Esophagus muscularis mucosa (tissue), 4 donors: ENCODE measurements at regions not wholly inside any gene's neighbourhood (a gene's known extent, or its start where the extent isn't known, plus 50 kb on each side); places are given as distances from the start of the nearest gene placed in this dataset.

Experiments used
- DNase-seq: peaks from one replicate; pipeline ENCODE4 v3.0.0-alpha.2; 2017; ENCODE audit errors: extremely low spot score
- H3K27ac ChIP-seq, 4 donors: fragments of 200-600 bp; sonication (generic); replicated peaks in 1 of 4; 1 replicate in 3 of 4; 2 replicates in 1 of 4; pipeline ENCODE4 v1.5.1; 2016 to 2019; ENCODE audit warnings: mild to moderate bottlenecking in 1 of 4
- H3K27me3 ChIP-seq, 4 donors: fragments of 200-600 bp; sonication (generic); one replicate each; pipeline versions ENCODE4 v1.5.1 to v1.6.0; 2016 to 2019
- H3K36me3 ChIP-seq, 4 donors: fragments of 200-600 bp; sonication (generic); one replicate each; pipeline ENCODE4 v1.5.1; 2016 to 2019
- H3K4me1 ChIP-seq, 4 donors: fragments of 200-600 bp; sonication (generic); one replicate each; pipeline ENCODE4 v1.5.1; 2016 to 2019
- H3K4me3 ChIP-seq, 4 donors: fragments of 200-600 bp; sonication (generic); 1 replicate in 2 of 4; 2 replicates in 2 of 4; pipeline ENCODE4 v1.5.1; 2016 to 2019; ENCODE audit warnings: mild to moderate bottlenecking in 4 of 4, moderate library complexity in 1 of 4
- H3K9me3 ChIP-seq, 4 donors: fragments of 200-600 bp; sonication (generic); 1 replicate in 3 of 4; 2 replicates in 1 of 4; pipeline ENCODE4 v1.5.1; 2016 to 2019
- EP300 ChIP-seq: sonication (generic); formaldehyde crosslinking; IDR thresholded peaks from one replicate; pipeline ENCODE4 v1.6.1; 2017; ENCODE audit warnings: antibody characterized with exemption
- POLR2A ChIP-seq: fragments of 450-650 bp; IDR thresholded peaks from one replicate; pipeline ENCODE4 v1.6.1; 2017; ENCODE audit warnings: antibody characterized with exemption, moderate library complexity, mild to moderate bottlenecking, low read depth
- POLR2AphosphoS5 ChIP-seq, 2 donors: sonication (generic); formaldehyde crosslinking; IDR thresholded peaks; one replicate each; pipeline ENCODE4 v1.6.1; 2017; ENCODE audit warnings: antibody characterized with exemption in 2 of 2
- WGBS: methylation state at CpG from one replicate; pipeline ENCODE4 v1.1.5; 2018; 5-methylcytosine and 5-hydroxymethylcytosine counted together
- intact Hi-C: fragments of 100-400 bp; cut with DNase I; formaldehyde crosslinking; loops from one replicate; pipeline ENCODE4 v1.15.1; 2023
- TF ChIP-seq, protein P1 (sequence below), 3 experiments: fragments of 200-600 bp in 2 of 3; fragments of 450-650 bp in 1 of 3; sonication (generic) in 2 of 3; IDR thresholded peaks; one replicate each; pipeline ENCODE4 v1.5.1; 2017 to 2019; ENCODE audit warnings: antibody characterized with exemption in 3 of 3, mild to moderate bottlenecking in 2 of 3, moderate library complexity in 1 of 3

- intact Hi-C loops, result no loop called here
- 60% methylated on average over 3 of the region's 3 CpGs for WGBS
- TF ChIP-seq, protein P1, sequence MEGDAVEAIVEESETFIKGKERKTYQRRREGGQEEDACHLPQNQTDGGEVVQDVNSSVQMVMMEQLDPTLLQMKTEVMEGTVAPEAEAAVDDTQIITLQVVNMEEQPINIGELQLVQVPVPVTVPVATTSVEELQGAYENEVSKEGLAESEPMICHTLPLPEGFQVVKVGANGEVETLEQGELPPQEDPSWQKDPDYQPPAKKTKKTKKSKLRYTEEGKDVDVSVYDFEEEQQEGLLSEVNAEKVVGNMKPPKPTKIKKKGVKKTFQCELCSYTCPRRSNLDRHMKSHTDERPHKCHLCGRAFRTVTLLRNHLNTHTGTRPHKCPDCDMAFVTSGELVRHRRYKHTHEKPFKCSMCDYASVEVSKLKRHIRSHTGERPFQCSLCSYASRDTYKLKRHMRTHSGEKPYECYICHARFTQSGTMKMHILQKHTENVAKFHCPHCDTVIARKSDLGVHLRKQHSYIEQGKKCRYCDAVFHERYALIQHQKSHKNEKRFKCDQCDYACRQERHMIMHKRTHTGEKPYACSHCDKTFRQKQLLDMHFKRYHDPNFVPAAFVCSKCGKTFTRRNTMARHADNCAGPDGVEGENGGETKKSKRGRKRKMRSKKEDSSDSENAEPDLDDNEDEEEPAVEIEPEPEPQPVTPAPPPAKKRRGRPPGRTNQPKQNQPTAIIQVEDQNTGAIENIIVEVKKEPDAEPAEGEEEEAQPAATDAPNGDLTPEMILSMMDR (IDR thresholded peaks at IDR 0.05), result no peak
- TF ChIP-seq POLR2AphosphoS5 (IDR thresholded peaks at IDR 0.05), result no peak
- no peak for TF ChIP-seq POLR2A
- no peak for TF ChIP-seq EP300
- no peaks in the 10 kb centered on the region for H3K27me3 ChIP-seq
- H3K9me3 ChIP-seq, result no peaks in the 10 kb centered on the region
- no peak for DNase-seq
- H3K27ac ChIP-seq, result peak overlapping the region in 1 of 4 donors; percentile 3
- H3K36me3 ChIP-seq, result no peaks in the 10 kb centered on the region
- H3K4me1 ChIP-seq, result peaks cover 0 to 15% (median 11%) of the 10 kb centered on the region in 4 donors
- H3K4me3 ChIP-seq, result no peak overlapping the region
Observed at GRCh38 chr2:12061286-12062052, 315.0 kb downstream of the LPIN1 start.

DNA sequence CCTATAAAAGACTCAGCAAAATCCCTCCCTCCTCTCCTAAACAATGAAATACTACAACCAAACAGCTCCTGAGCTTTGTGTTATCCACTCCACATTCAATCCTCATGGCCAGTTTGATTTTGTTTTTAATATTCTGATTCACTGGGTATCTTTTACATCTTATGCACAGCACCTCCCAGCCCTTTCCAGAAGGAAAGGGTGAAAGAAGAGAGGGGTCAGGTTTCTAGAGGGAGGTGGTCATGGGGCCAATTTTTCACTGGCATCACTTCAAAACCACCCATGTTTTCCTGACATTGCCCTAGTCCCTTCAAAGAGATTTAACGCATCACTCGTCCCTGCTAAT lies 315.6 kb downstream of the LPIN1 start:
- Histone ChIP-seq H3K4me3 (no peak overlapping the region), H3K9me3 (no peaks in the 10 kb centered on the region), H3K36me3 (no peaks in the 10 kb centered on the region), H3K4me1 (peaks cover 0 to 15% (median 11%) of the 10 kb centered on the region in 4 donors), H3K27ac (peak overlapping the region in 1 of 4 donors; percentile 3), H3K27me3 (no peaks in the 10 kb centered on the region)
- intact Hi-C loops, result no loop called here
- no peak for DNase-seq
- 78% methylated on average over 2 of the region's 2 CpGs for WGBS
- TF ChIP-seq POLR2AphosphoS5 (IDR thresholded peaks at IDR 0.05), result no peak
- no peak for TF ChIP-seq POLR2A
- TF ChIP-seq, protein P1 (IDR thresholded peaks at IDR 0.05), result no peak
- TF ChIP-seq EP300, result no peak

DNA sequence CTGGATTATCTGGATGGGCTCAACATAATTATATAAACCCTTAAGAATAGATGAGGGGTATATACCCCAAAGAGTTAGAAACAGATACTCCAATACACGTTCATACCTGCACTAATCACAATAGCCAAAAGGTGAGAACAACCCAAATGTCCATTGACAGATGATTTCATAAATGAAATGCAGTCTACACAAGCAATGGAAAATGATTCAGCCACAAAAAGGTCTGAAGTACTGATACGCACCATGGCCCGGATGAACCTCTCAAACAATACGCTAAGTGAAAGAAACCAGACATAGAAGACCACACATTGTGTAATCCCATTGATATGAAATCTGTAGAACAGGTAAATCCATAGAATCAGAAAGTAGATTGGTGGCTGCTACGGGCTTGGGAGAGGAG lies 316.8 kb downstream of the LPIN1 start:
- no peaks in the 10 kb centered on the region for H3K36me3 ChIP-seq
- DNase-seq, result no peak
- H3K4me1 ChIP-seq, result peaks cover 0 to 15% (median 11%) of the 10 kb centered on the region in 4 donors
- H3K27ac ChIP-seq, result no peak overlapping the region
- H3K4me3 ChIP-seq, result no peak overlapping the region
- 92% methylated on average over 5 of the region's 5 CpGs for WGBS
- H3K27me3 ChIP-seq, result no peaks in the 10 kb centered on the region
- intact Hi-C loops, result no loop called here
- TF ChIP-seq POLR2AphosphoS5 (IDR thresholded peaks at IDR 0.05), result no peak
- no peak for TF ChIP-seq POLR2A
- TF ChIP-seq, protein P1 (IDR thresholded peaks at IDR 0.05), result no peak
- TF ChIP-seq EP300, result no peak
- H3K9me3 ChIP-seq, result no peaks in the 10 kb centered on the region

DNA sequence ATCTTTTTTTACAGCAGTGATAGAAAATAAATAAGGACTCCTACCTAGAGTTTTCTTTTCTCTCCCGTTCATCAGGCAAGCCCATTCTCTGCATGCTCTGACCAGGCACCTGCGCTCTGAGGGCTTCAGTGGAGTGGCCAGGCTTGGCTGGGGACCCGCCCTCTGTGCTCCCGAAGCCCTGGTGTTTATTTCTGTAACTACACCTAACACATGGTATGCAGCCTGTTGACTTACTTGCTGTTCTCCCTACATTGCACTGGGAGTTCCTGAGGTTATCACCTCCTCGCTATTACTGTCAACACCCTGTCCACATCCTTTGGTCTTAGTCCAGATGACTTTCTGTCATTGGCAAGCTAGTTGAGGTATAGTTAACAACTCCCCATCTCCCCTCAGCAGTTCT lies 317.7 kb downstream of the LPIN1 start:
- Histone ChIP-seq H3K27me3 (no peaks in the 10 kb centered on the region), H3K27ac (no peak overlapping the region), H3K9me3 (no peaks in the 10 kb centered on the region), H3K4me1 (peaks cover 0 to 15% (median 11%) of the 10 kb centered on the region in 4 donors), H3K4me3 (no peak overlapping the region), H3K36me3 (no peaks in the 10 kb centered on the region)
- intact Hi-C loops, result no loop called here
- TF ChIP-seq, protein P1 (IDR thresholded peaks at IDR 0.05), result no peak
- TF ChIP-seq POLR2A (no peak), POLR2AphosphoS5 (IDR thresholded peaks at IDR 0.05) (no peak), EP300 (no peak)
- DNase-seq, result no peak
- 85% methylated on average over 5 of the region's 5 CpGs for WGBS

DNA sequence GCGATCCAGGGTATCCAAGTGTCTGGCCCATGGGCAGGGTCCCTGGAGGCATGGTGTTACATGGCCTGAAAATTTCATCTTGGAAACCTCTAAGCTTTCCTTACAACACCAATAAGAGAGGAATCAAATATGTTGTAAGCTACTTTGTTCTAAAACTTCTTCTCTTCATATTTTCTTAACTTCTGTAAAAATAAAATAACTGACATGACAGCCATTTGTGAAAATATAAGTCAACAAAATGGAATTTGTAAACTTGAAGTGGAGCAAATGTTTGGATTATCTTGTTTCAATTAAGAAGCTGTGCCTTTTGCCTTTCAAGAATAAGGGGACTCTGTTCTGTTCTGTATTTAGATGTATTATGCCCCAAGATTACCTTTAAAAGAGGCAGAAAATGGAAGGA lies 319.7 kb downstream of the LPIN1 start:
- Histone ChIP-seq H3K4me3 (no peak overlapping the region), H3K4me1 (peaks cover 0 to 13% (median 11%) of the 10 kb centered on the region in 4 donors), H3K27me3 (no peaks in the 10 kb centered on the region), H3K9me3 (no peaks in the 10 kb centered on the region), H3K27ac (no peak overlapping the region), H3K36me3 (no peaks in the 10 kb centered on the region)
- 90% methylated on average over 1 of the region's 1 CpG for WGBS
- intact Hi-C loops, result no loop called here
- TF ChIP-seq POLR2AphosphoS5 (IDR thresholded peaks at IDR 0.05) (no peak), POLR2A (no peak), EP300 (no peak)
- TF ChIP-seq, protein P1 (IDR thresholded peaks at IDR 0.05), result no peak
- no peak for DNase-seq
